Small intestine (tissue), 7 donors: ENCODE measurements at regions not wholly inside any gene's neighbourhood (a gene's known extent, or its start where the extent isn't known, plus 50 kb on each side); places are given as distances from the start of the nearest gene placed in this dataset.
"Not testable (repeated sequence)": the region's sequence is repeated elsewhere in the genome, so short reads cannot be mapped to it uniquely, and the experiment has no call there.

Source experiments
- DNase-seq, 2 donors: peaks; one replicate each; pipeline versions ENCODE4 v3.0.0 to v3.0.0-alpha.2; 2013
- FAIRE-seq: peaks from 2 replicates; lab custom pipeline; 2012; peaks lifted over from hg19 to GRCh38; lab: Jason Lieb, UNC
- H3K27ac ChIP-seq, 3 donors: one replicate each; pipeline ENCODE4 v1.5.1; 2013; ENCODE audit warnings: low read length in 2 of 3, mild to moderate bottlenecking in 2 of 3, control low read depth in 1 of 3, inconsistent platforms in 1 of 3, low read depth in 1 of 3, moderate library complexity in 1 of 3
- H3K27me3 ChIP-seq, 3 donors: one replicate each; pipeline ENCODE4 v1.6.1; 2013; ENCODE audit warnings: low read length in 3 of 3, inconsistent platforms in 1 of 3; ENCODE audit not compliant: control insufficient read depth in 3 of 3, insufficient read depth in 3 of 3
- H3K36me3 ChIP-seq, 3 donors: one replicate each; pipeline ENCODE4 v1.6.1; 2013; ENCODE audit warnings: low read length in 3 of 3, inconsistent platforms in 1 of 3, low read depth in 1 of 3, mild to moderate bottlenecking in 1 of 3, moderate library complexity in 1 of 3; ENCODE audit not compliant: control insufficient read depth in 3 of 3, insufficient read depth in 2 of 3
- H3K4me1 ChIP-seq, 3 donors: one replicate each; pipeline ENCODE4 v1.6.1; 2013; ENCODE audit warnings: low read length in 2 of 3, inconsistent platforms in 1 of 3, low read depth in 1 of 3, mild to moderate bottlenecking in 1 of 3, moderate library complexity in 1 of 3; ENCODE audit not compliant: control insufficient read depth in 3 of 3, insufficient read depth in 2 of 3
- H3K4me3 ChIP-seq, 3 donors: one replicate each; pipeline ENCODE4 v1.5.1; 2013; ENCODE audit warnings: low read length in 3 of 3, control low read depth in 1 of 3, inconsistent platforms in 1 of 3, low read depth in 1 of 3, mild to moderate bottlenecking in 1 of 3, moderate library complexity in 1 of 3
- H3K9me3 ChIP-seq, 2 donors: one replicate each; pipeline ENCODE4 v1.6.1; 2013; ENCODE audit warnings: low read depth in 1 of 2, low read length in 1 of 2; ENCODE audit not compliant: control insufficient read depth in 2 of 2, insufficient read depth in 1 of 2
- WGBS, 3 donors: extraction: QIAGEN DNeasy Blood & Tissue Kit; methylation state at CpG; one replicate each; pipeline ENCODE4 v1.1.7; 2013; 5-methylcytosine and 5-hydroxymethylcytosine counted together
- donor health status: healthy with polysubstance abuse.
- donor health status: control.
- donor health status: control.
- donor health status: Bipolar disorder and iron deficiency.
- donor health status: healthy.

- not testable (repeated sequence) for FAIRE-seq, H3K9me3 ChIP-seq, H3K27me3 ChIP-seq, H3K4me1 ChIP-seq, H3K4me3 ChIP-seq, H3K27ac ChIP-seq, DNase-seq, H3K36me3 ChIP-seq
- 87 to 89% (median 88%) methylated on average over 21 of the region's 21 CpGs for WGBS, 3 donors
Observed at GRCh38 chr4:17436047-17436749, 75.7 kb downstream of the QDPR start.

GRCh38 chr4:17433827-17434226, 78.1 kb downstream of the QDPR start:
- Histone ChIP-seq H3K4me1 (no peaks in the 10 kb centered on the region), H3K4me3 (no peak overlapping the region), H3K27ac (no peak overlapping the region), H3K9me3 (no peaks in the 10 kb centered on the region), H3K36me3 (no peaks in the 10 kb centered on the region), H3K27me3 (peaks cover 0 to 3% (median 0%) of the 10 kb centered on the region in 3 donors)
- DNase-seq (no peak), FAIRE-seq (no peak)
- 94 to 97% (median 94%) methylated on average over 5 of the region's 5 CpGs for WGBS, 3 donors

- DNase-seq (no peak), FAIRE-seq (no peak)
- Histone ChIP-seq H3K4me3 (no peak overlapping the region), H3K27ac (no peak overlapping the region), H3K27me3 (no peaks in the 10 kb centered on the region), H3K36me3 (no peaks in the 10 kb centered on the region), H3K9me3 (peaks cover 0 to 7% of the 10 kb centered on the region in 2 donors), H3K4me1 (no peaks in the 10 kb centered on the region)
- whole genome bisulfite sequencing, 3 donors: 67 to 79% (median 78%) methylated on average over 4 of the region's 4 CpGs
Observed at GRCh38 chr4:17427991-17428390, 83.9 kb downstream of the QDPR start.

- no peak for FAIRE-seq
- DNase-seq: no peak
- H3K4me1 ChIP-seq: no peaks in the 10 kb centered on the region
- H3K27ac ChIP-seq: no peak overlapping the region
- no peaks in the 10 kb centered on the region for H3K27me3 ChIP-seq
- peaks cover 0 to 7% of the 10 kb centered on the region in 2 donors for H3K9me3 ChIP-seq
- H3K4me3 ChIP-seq: no peak overlapping the region
- no peaks in the 10 kb centered on the region for H3K36me3 ChIP-seq
- WGBS, 3 donors: 58 to 64% (median 59%) methylated on average over 5 of the region's 5 CpGs
Observed at GRCh38 chr4:17426222-17426621, 85.7 kb downstream of the QDPR start.

GRCh38 chr4:17418010-17418409, 93.9 kb downstream of the QDPR start:
- 76 to 79% (median 79%) methylated on average over 4 of the region's 4 CpGs for WGBS, 3 donors
- Histone ChIP-seq H3K9me3 (no peaks in the 10 kb centered on the region), H3K36me3 (no peaks in the 10 kb centered on the region), H3K27ac (no peak overlapping the region), H3K27me3 (no peaks in the 10 kb centered on the region), H3K4me3 (no peak overlapping the region), H3K4me1 (no peaks in the 10 kb centered on the region)
- DNase-seq (no peak), FAIRE-seq (no peak)

GRCh38 chr4:17414392-17414791, 97.5 kb downstream of the QDPR start:
- H3K27ac ChIP-seq: no peak overlapping the region
- FAIRE-seq (no peak), DNase-seq (no peak)
- H3K9me3 ChIP-seq: no peaks in the 10 kb centered on the region
- WGBS, 3 donors: 88 to 94% (median 94%) methylated on average over 12 to 34 of the region's 34 CpGs
- H3K4me3 ChIP-seq: no peak overlapping the region
- H3K4me1 ChIP-seq: no peaks in the 10 kb centered on the region
- no peaks in the 10 kb centered on the region for H3K36me3 ChIP-seq
- H3K27me3 ChIP-seq: peaks cover 0 to 6% (median 0%) of the 10 kb centered on the region in 3 donors

GRCh38 chr4:17400686-17401085, 111.2 kb downstream of the QDPR start:
- DNase-seq: no peak
- no peak for FAIRE-seq

GRCh38 chr4:17398805-17399204, 113.1 kb downstream of the QDPR start:
- Histone ChIP-seq H3K4me3 (no peak overlapping the region), H3K27me3 (no peaks in the 10 kb centered on the region), H3K36me3 (no peaks in the 10 kb centered on the region), H3K27ac (no peak overlapping the region), H3K9me3 (no peaks in the 10 kb centered on the region), H3K4me1 (no peaks in the 10 kb centered on the region)
- FAIRE-seq: no peak
- no peak for DNase-seq
- WGBS, 3 donors: 72 to 86% (median 80%) methylated on average over 3 of the region's 3 CpGs

More at GRCh38 chr4:17400686-17401085, 111.2 kb downstream of the QDPR start:
- Histone ChIP-seq H3K9me3 (no peaks in the 10 kb centered on the region), H3K4me3 (no peak overlapping the region), H3K36me3 (no peaks in the 10 kb centered on the region), H3K27me3 (no peaks in the 10 kb centered on the region), H3K4me1 (no peaks in the 10 kb centered on the region), H3K27ac (no peak overlapping the region)
- WGBS, 3 donors: 72 to 84% (median 78%) methylated on average over 4 of the region's 4 CpGs

- Histone ChIP-seq H3K9me3 (no peaks in the 10 kb centered on the region), H3K36me3 (no peaks in the 10 kb centered on the region), H3K4me1 (no peaks in the 10 kb centered on the region), H3K4me3 (no peak overlapping the region), H3K27me3 (no peaks in the 10 kb centered on the region), H3K27ac (no peak overlapping the region)
- DNase-seq (no peak), FAIRE-seq (no peak)
- WGBS, 3 donors: 78 to 87% (median 79%) methylated on average over 2 of the region's 2 CpGs
Observed at GRCh38 chr4:17398035-17398434, 113.9 kb downstream of the QDPR start.
